ENCODE measurements at regions not wholly inside any gene's neighbourhood (a gene's known extent, or its start where the extent isn't known, plus 50 kb on each side); places are given as distances from the start of the nearest gene placed in this dataset.
"Not testable (repeated sequence)": the region's sequence is repeated elsewhere in the genome, so short reads cannot be mapped to it uniquely, and the experiment has no call there.

DNA sequence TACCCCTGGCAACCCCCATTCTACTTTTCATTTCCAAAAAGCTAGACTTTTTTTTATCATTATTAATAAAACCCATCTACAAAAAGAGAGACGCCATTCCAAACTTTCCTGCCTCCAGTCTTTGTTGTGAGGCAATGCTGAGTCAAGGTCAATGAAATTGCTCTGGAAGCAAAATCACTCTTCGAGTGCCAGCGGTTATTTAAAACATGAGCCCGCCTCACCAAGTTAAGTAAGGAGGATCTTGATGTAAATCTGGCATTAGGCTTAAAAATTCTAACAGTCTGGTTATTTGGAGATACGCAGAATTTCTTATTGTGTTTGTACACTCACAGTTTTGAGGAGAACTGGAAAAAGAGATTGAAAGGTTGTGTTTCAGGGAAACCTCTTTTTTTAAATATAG lies 1196.3 kb downstream of the TYW1 start:
- Mint-ChIP-seq H3K27ac (ENCODE audit: unreplicated experiment) (no peak overlapping the region), H3K9me3 (ENCODE audit: unreplicated experiment) (peaks cover 34% of the 10 kb centered on the region)
- TF ChIP-seq, protein P1, sequence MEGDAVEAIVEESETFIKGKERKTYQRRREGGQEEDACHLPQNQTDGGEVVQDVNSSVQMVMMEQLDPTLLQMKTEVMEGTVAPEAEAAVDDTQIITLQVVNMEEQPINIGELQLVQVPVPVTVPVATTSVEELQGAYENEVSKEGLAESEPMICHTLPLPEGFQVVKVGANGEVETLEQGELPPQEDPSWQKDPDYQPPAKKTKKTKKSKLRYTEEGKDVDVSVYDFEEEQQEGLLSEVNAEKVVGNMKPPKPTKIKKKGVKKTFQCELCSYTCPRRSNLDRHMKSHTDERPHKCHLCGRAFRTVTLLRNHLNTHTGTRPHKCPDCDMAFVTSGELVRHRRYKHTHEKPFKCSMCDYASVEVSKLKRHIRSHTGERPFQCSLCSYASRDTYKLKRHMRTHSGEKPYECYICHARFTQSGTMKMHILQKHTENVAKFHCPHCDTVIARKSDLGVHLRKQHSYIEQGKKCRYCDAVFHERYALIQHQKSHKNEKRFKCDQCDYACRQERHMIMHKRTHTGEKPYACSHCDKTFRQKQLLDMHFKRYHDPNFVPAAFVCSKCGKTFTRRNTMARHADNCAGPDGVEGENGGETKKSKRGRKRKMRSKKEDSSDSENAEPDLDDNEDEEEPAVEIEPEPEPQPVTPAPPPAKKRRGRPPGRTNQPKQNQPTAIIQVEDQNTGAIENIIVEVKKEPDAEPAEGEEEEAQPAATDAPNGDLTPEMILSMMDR (IDR thresholded peaks at IDR 0.05; ENCODE audit: unreplicated experiment): no peak

DNA sequence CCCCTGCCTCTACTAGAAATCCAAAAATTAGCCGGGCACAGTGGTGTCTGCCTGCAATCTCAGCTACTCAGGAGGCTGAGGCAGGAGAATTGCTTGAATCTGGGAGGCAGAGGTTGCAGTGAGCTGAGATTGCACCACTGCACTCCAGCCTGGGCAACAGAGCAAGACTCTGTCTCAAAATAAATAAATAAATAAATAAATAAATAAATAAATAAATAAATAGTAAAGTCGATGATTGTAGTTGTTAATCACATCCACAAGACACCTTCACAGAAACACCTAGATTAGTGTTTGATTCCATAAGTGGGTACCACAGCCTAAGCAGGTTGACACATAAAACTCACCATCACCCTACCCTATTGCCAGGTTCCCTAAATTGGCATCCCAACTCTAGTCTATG lies 1199.0 kb downstream of the TYW1 start:
- H3K27ac Mint-ChIP-seq (ENCODE audit: unreplicated experiment); H3K27me3 Mint-ChIP-seq (ENCODE audit: unreplicated experiment); DNase-seq (ENCODE audit: low spot score); H3K4me1 Mint-ChIP-seq (ENCODE audit: unreplicated experiment); H3K4me3 Mint-ChIP-seq (ENCODE audit: unreplicated experiment): not testable (repeated sequence)
- H3K9me3 Mint-ChIP-seq (ENCODE audit: unreplicated experiment): peaks cover 41% of the 10 kb centered on the region
- H3K36me3 Mint-ChIP-seq (ENCODE audit: low read depth, unreplicated experiment): peaks cover 16% of the 10 kb centered on the region

More for the DNA sequence above, 1196.3 kb downstream of the TYW1 start:
- no peak overlapping the region for H3K4me3 Mint-ChIP-seq (ENCODE audit: unreplicated experiment)
- no peaks in the 10 kb centered on the region for H3K4me1 Mint-ChIP-seq (ENCODE audit: unreplicated experiment)
- H3K36me3 Mint-ChIP-seq (ENCODE audit: low read depth, unreplicated experiment): peaks cover 11% of the 10 kb centered on the region
- H3K27me3 Mint-ChIP-seq (ENCODE audit: unreplicated experiment): peaks cover 1% of the 10 kb centered on the region
- no peak for DNase-seq (ENCODE audit: low spot score)

DNA sequence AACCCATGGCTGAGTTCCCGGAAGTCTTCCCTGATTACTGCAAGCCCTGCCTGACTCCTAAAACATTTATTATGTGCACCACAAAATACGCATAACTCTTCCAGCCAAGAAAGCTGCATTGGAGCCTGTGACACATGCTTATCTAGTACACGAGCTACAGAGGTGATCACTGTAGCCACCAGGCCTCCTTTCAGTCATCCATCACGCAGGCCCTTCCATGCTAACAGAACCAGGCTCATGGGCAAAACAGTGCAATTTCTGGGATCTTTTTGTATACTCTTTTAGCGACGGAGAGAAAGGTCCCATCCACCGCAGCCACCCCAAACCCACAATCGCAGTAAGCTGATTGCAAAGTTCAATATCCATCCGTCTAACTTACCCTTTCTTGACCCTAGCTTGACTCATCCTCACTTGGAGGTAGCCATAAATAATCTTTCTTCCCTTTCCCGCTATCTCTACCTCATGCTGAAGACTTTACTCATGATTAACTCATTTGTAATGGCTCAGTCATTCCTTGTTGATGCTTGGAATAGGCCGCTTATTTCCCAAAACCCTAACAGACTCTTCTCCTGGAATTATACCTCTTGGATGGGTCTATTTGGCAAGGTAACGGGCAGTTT lies 1203.5 kb downstream of the TYW1 start:
- peaks cover 20% of the 10 kb centered on the region for H3K36me3 Mint-ChIP-seq (ENCODE audit: low read depth, unreplicated experiment)
- peaks cover 65% of the 10 kb centered on the region for H3K9me3 Mint-ChIP-seq (ENCODE audit: unreplicated experiment)
- no peak for DNase-seq (ENCODE audit: low spot score)
- no peak overlapping the region for H3K27ac Mint-ChIP-seq (ENCODE audit: unreplicated experiment)
- TF ChIP-seq, protein P1 (IDR thresholded peaks at IDR 0.05; ENCODE audit: unreplicated experiment): no peak
- no peaks in the 10 kb centered on the region for H3K4me1 Mint-ChIP-seq (ENCODE audit: unreplicated experiment)
- no peak overlapping the region for H3K4me3 Mint-ChIP-seq (ENCODE audit: unreplicated experiment)
- peaks cover 9% of the 10 kb centered on the region for H3K27me3 Mint-ChIP-seq (ENCODE audit: unreplicated experiment)

DNA sequence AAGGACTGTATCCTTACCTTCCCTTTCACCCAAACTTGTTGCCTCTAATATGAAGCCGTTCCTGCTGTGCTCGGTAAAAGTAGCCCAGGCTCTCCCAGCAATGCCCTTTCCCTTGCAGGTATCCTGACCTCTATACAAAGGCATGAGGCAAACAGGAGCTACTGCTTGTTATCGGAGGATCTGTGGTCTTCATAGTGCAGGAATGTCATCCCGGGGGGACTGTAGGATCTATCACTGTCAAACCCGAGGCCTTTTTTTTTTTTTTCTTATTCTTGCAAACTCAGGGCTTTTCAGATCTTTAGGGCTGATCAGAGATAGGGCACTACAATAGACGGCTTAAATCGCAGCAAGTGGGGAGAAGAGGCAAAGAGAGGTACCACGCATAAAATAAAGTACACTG lies 1206.6 kb downstream of the TYW1 start:
- Mint-ChIP-seq H3K27ac (ENCODE audit: unreplicated experiment) (no peak overlapping the region), H3K36me3 (ENCODE audit: low read depth, unreplicated experiment) (peaks cover 19% of the 10 kb centered on the region), H3K4me3 (ENCODE audit: unreplicated experiment) (no peak overlapping the region), H3K27me3 (ENCODE audit: unreplicated experiment) (peaks cover 7% of the 10 kb centered on the region), H3K4me1 (ENCODE audit: unreplicated experiment) (no peaks in the 10 kb centered on the region), H3K9me3 (ENCODE audit: unreplicated experiment) (peaks cover 55% of the 10 kb centered on the region)
- TF ChIP-seq, protein P1 (IDR thresholded peaks at IDR 0.05; ENCODE audit: unreplicated experiment): no peak
- no peak for DNase-seq (ENCODE audit: low spot score)

DNA sequence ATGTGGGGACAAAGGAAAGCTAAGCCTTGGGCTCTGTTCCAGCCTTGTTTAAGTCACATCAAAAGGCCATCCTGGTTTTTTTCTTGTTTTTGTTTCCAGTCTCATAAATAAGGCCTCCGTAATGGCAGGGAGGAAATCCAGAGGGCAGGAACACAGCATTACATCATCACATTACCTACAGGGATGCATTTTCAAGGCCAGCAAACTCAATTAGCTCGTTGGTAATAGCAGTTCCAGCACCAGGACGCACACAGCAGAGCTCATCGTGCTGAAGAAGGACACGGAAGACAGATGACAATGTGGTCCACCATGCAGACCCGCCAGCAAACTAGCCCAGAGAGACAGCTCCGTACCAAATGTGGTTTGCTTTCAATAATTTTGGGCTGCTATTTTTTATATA lies 1209.2 kb downstream of the TYW1 start:
- Mint-ChIP-seq H3K27ac (ENCODE audit: unreplicated experiment) (no peak overlapping the region), H3K4me3 (ENCODE audit: unreplicated experiment) (no peak overlapping the region), H3K9me3 (ENCODE audit: unreplicated experiment) (peaks cover 56% of the 10 kb centered on the region), H3K4me1 (ENCODE audit: unreplicated experiment) (no peaks in the 10 kb centered on the region), H3K27me3 (ENCODE audit: unreplicated experiment) (peaks cover 12% of the 10 kb centered on the region), H3K36me3 (ENCODE audit: low read depth, unreplicated experiment) (peaks cover 15% of the 10 kb centered on the region)
- no peak for DNase-seq (ENCODE audit: low spot score)
- TF ChIP-seq, protein P1 (IDR thresholded peaks at IDR 0.05; ENCODE audit: unreplicated experiment): no peak
